Chondrocyte (in vitro differentiated cells): ENCODE measurements at regions not wholly inside any gene's neighbourhood (a gene's known extent, or its start where the extent isn't known, plus 50 kb on each side); places are given as distances from the start of the nearest gene placed in this dataset.

Source experiments
- DNase-seq: peaks from one replicate; pipeline ENCODE4 v3.0.0; 2021; ENCODE audit warnings: mixed read lengths, low spot score
- H3K27ac Mint-ChIP-seq: one replicate; pipeline ENCODE4 v1.8.0; 2021; ENCODE audit warnings: mild to moderate bottlenecking, moderate library complexity, mixed read lengths; ENCODE audit not compliant: unreplicated experiment
- H3K27me3 Mint-ChIP-seq: 2 replicates; pipeline ENCODE4 v1.8.0; 2021; ENCODE audit warnings: low read depth, mixed read lengths
- H3K36me3 Mint-ChIP-seq: 2 replicates; pipeline ENCODE4 v1.8.0; 2021; ENCODE audit warnings: low read depth, mixed read lengths
- H3K4me1 Mint-ChIP-seq: 2 replicates; pipeline ENCODE4 v1.8.0; 2021; ENCODE audit warnings: low read depth, mild to moderate bottlenecking, mixed read lengths
- H3K4me3 Mint-ChIP-seq: one replicate; pipeline ENCODE4 v1.8.0; 2021; ENCODE audit warnings: mild to moderate bottlenecking, moderate library complexity, mixed read lengths; ENCODE audit not compliant: unreplicated experiment
- H3K9me3 Mint-ChIP-seq: 2 replicates; pipeline ENCODE4 v1.8.0; 2021; ENCODE audit warnings: low read depth, mixed read lengths
- CTCF ChIP-seq: fragments of 200-600 bp; sonication (generic); IDR thresholded peaks from 2 replicates; pipeline ENCODE4 v1.5.0; 2021; ENCODE audit warnings: antibody characterized with exemption, mild to moderate bottlenecking, moderate library complexity

GRCh38 chr11:103636232-103636631 is 400.2 kb upstream of the DDI1 start:
- no peaks in the 10 kb centered on the region for H3K36me3 Mint-ChIP-seq
- H3K27ac Mint-ChIP-seq: no peak overlapping the region
- H3K27me3 Mint-ChIP-seq: no peaks in the 10 kb centered on the region
- no peak overlapping the region for H3K4me3 Mint-ChIP-seq
- TF ChIP-seq CTCF: no peak
- DNase-seq: no peak
- no peaks in the 10 kb centered on the region for H3K9me3 Mint-ChIP-seq
- H3K4me1 Mint-ChIP-seq: peaks cover 19% of the 10 kb centered on the region

- H3K36me3 Mint-ChIP-seq: no peaks in the 10 kb centered on the region
- no peaks in the 10 kb centered on the region for H3K9me3 Mint-ChIP-seq
- no peaks in the 10 kb centered on the region for H3K27me3 Mint-ChIP-seq
- TF ChIP-seq CTCF: no peak
- no peak overlapping the region for H3K4me3 Mint-ChIP-seq
- H3K27ac Mint-ChIP-seq: no peak overlapping the region
- peaks cover 19% of the 10 kb centered on the region for H3K4me1 Mint-ChIP-seq
- DNase-seq: no peak
Observed at GRCh38 chr11:103637295-103637694, 399.1 kb upstream of the DDI1 start.

GRCh38 chr11:103637831-103638230 is 398.6 kb upstream of the DDI1 start:
- Mint-ChIP-seq H3K27ac (no peak overlapping the region), H3K4me1 (peaks cover 19% of the 10 kb centered on the region), H3K4me3 (peak overlapping the region; percentile 13)

GRCh38 chr11:103644676-103645075 is 391.8 kb upstream of the DDI1 start:
- Mint-ChIP-seq H3K36me3 (no peaks in the 10 kb centered on the region), H3K4me1 (no peaks in the 10 kb centered on the region), H3K27me3 (no peaks in the 10 kb centered on the region), H3K9me3 (no peaks in the 10 kb centered on the region), H3K27ac (no peak overlapping the region), H3K4me3 (no peak overlapping the region)
- DNase-seq: no peak
- TF ChIP-seq CTCF: no peak

More at GRCh38 chr11:103637831-103638230, 398.6 kb upstream of the DDI1 start:
- Mint-ChIP-seq H3K9me3 (no peaks in the 10 kb centered on the region), H3K36me3 (no peaks in the 10 kb centered on the region), H3K27me3 (no peaks in the 10 kb centered on the region)
- no peak for TF ChIP-seq CTCF
- DNase-seq: no peak

GRCh38 chr11:103648054-103648453 is 388.4 kb upstream of the DDI1 start:
- no peak for DNase-seq
- no peaks in the 10 kb centered on the region for H3K4me1 Mint-ChIP-seq
- H3K27ac Mint-ChIP-seq: no peak overlapping the region
- H3K9me3 Mint-ChIP-seq: peaks cover 22% of the 10 kb centered on the region
- no peaks in the 10 kb centered on the region for H3K27me3 Mint-ChIP-seq
- TF ChIP-seq CTCF: no peak
- peaks cover 7% of the 10 kb centered on the region for H3K36me3 Mint-ChIP-seq
- H3K4me3 Mint-ChIP-seq: no peak overlapping the region
